GM23338 (cell line): ENCODE measurements at regions not wholly inside any gene's neighbourhood (a gene's known extent, or its start where the extent isn't known, plus 50 kb on each side); places are given as distances from the start of the nearest gene placed in this dataset.

Experiments
- CREB1 ChIP-seq: fragments of 250-450 bp; sonication (Bioruptor Pico); IDR thresholded peaks from 2 replicates; pipeline ENCODE4 v1.5.0; 2020; ENCODE audit warnings: low read depth, mild to moderate bottlenecking, moderate library complexity
- CTCF ChIP-seq, 2 experiments: fragments of 200-600 bp in 1 of 2; sonication (generic) in 1 of 2; conservative IDR thresholded peaks; 2 replicates each; pipeline versions ENCODE4 v1.5.1 to v1.6.1; 2016 to 2017; ENCODE audit warnings: antibody characterized with exemption in 2 of 2, low read depth in 2 of 2, mild to moderate bottlenecking in 2 of 2, moderate library complexity in 1 of 2
- EZH2 ChIP-seq: fragments of 200-600 bp; sonication (generic); IDR thresholded peaks from one replicate; pipeline ENCODE4 v1.8.0; 2017; ENCODE audit warnings: antibody characterized with exemption, mild to moderate bottlenecking, low read depth; ENCODE audit not compliant: unreplicated experiment
- EZH2phosphoT487 ChIP-seq: fragments of 200-600 bp; sonication (generic); IDR thresholded peaks from one replicate; pipeline ENCODE4 v1.8.1; 2018; ENCODE audit warnings: antibody characterized with exemption; ENCODE audit not compliant: unreplicated experiment
- JUNB ChIP-seq: IDR thresholded peaks from one replicate; pipeline ENCODE4 v1.6.1; 2016; ENCODE audit warnings: antibody characterized with exemption; ENCODE audit not compliant: unreplicated experiment
- NANOG ChIP-seq: IDR thresholded peaks from 2 replicates; pipeline ENCODE4 v1.6.1; 2016; ENCODE audit warnings: antibody characterized with exemption, borderline replicate concordance
- POLR2AphosphoS5 ChIP-seq: IDR thresholded peaks from 2 replicates; pipeline ENCODE4 v1.6.1; 2016; ENCODE audit warnings: antibody characterized with exemption, low read depth

DNA sequence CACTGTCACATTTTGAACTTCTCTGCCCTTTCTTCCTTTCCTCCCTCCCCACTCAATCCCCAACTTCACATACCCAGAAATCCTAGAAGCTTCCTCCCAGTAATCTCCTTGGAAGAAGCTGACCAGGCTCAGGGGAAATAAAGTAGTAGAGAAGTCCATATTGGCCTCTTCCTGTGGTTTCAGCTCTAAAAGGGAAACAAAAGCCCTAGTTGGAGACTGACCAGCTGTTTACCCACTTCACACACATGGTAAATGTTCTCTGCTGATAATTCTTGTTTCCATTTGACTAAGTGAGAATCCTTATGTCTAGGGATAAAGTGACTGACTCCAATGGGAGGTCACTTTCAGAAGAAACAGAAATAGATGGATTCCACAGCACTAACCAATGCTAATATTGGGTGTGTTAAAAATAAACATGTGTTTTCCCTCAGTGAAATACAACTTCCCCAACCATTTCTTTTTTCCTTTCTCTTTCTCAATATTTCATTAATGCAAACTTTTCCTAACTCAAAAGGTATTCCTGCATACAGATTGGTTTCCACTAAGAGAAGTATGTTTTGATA is 178.9 kb upstream of the DPT start:
- no peak for TF ChIP-seq CTCF (conservative IDR thresholded peaks at IDR 0.05; ENCODE audit: low read depth in 2 of 2)
- no peak for TF ChIP-seq EZH2
- no peak for TF ChIP-seq POLR2AphosphoS5
- TF ChIP-seq EZH2phosphoT487: no peak
- TF ChIP-seq JUNB: no peak
- no peak for TF ChIP-seq NANOG
- TF ChIP-seq CREB1 (CRISPR knock-in tag): no peak
